OCI-LY3 (cell line): ENCODE measurements at regions not wholly inside any gene's neighbourhood (a gene's known extent, or its start where the extent isn't known, plus 50 kb on each side); places are given as distances from the start of the nearest gene placed in this dataset.

Experiments
- H2AFZ ChIP-seq: fragments of 200-600, 300-600 bp; shearing (Covaris generic); 2 replicates; pipeline ENCODE4 v1.6.0; 2014; ENCODE audit warnings: antibody characterized with exemption, low read depth, low read length
- H3K27ac ChIP-seq: fragments of 200-600, 300-600 bp; sonication (generic); 2 replicates; pipeline ENCODE4 v1.5.1; 2014; ENCODE audit warnings: mild to moderate bottlenecking, low read length, moderate library complexity, mixed read lengths
- H3K27me3 ChIP-seq: fragments of 200-600, 300-600 bp; sonication (generic); 2 replicates; pipeline ENCODE4 v1.6.1; 2014; ENCODE audit warnings: low read depth, low read length, mixed read lengths
- H3K36me3 ChIP-seq: fragments of 200-600, 300-600 bp; sonication (generic); replicated peaks from 2 replicates; pipeline ENCODE3; 2014; ENCODE audit warnings: low read depth, low read length, mixed read lengths
- H3K4me1 ChIP-seq: fragments of 300-600, 200-600 bp; sonication (generic); 2 replicates; pipeline ENCODE4 v1.6.1; 2014; ENCODE audit warnings: low read length, mixed read lengths
- H3K4me2 ChIP-seq: fragments of 200-600, 300-600 bp; sonication (generic); 2 replicates; pipeline ENCODE4 v1.6.1; 2014; ENCODE audit warnings: low read length, mixed read lengths
- H3K4me3 ChIP-seq: fragments of 300-600, 200-600 bp; sonication (generic); 2 replicates; pipeline ENCODE4 v1.5.1; 2014; ENCODE audit warnings: antibody characterized with exemption, mild to moderate bottlenecking, low read length, moderate library complexity
- H3K79me2 ChIP-seq: fragments of 300-600, 200-600 bp; shearing (Covaris generic); 2 replicates; pipeline ENCODE4 v1.6.1; 2014; ENCODE audit warnings: mild to moderate bottlenecking, low read length, mixed read lengths
- H3K9ac ChIP-seq: fragments of 300-600, 200-600 bp; shearing (Covaris generic); 2 replicates; pipeline ENCODE4 v1.6.0; 2014; ENCODE audit warnings: mild to moderate bottlenecking, low read length, moderate library complexity
- H3K9me3 ChIP-seq: fragments of 200-600, 300-600 bp; shearing (Covaris generic); 2 replicates; pipeline ENCODE4 v1.6.1; 2014; ENCODE audit warnings: low read length, mixed read lengths; ENCODE audit not compliant: insufficient read depth
- H4K20me1 ChIP-seq: fragments of 200-600, 300-600 bp; sonication (generic); 2 replicates; pipeline ENCODE4 v1.6.1; 2016; ENCODE audit warnings: low read length, mixed read lengths; ENCODE audit not compliant: insufficient read depth
- EZH2phosphoT487 ChIP-seq: fragments of 200-600 bp; shearing (Covaris generic); IDR thresholded peaks from 2 replicates; pipeline ENCODE4 v1.6.1; 2018; ENCODE audit warnings: antibody characterized with exemption, mixed run types, low read depth
- TF ChIP-seq, protein P1 (sequence below): fragments of 200-600, 300-600 bp; sonication (generic); IDR thresholded peaks from 2 replicates; pipeline ENCODE4 v1.5.1; 2014; ENCODE audit warnings: antibody characterized with exemption, low read length, low read depth

DNA sequence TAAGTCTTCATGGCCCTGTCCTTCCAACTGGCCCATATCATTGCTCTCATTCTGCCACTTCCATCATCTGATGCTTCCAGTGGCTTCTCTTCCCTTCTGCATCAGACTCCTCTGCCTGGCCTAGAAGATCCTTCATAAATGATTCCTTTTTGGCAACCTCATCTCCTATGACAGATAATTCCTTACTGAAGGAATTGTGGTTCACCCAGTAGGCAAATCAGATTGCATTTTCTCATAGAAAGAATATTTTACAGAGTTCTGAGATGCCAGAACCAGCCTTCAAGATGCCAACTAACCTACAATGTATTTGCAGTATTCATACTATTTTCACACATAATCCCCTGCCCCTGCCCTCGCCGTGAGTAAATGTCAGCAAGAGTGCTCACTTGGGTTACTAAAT, 423.0 kb upstream of the TGFBR2 start:
- H3K9me3 ChIP-seq: no peaks in the 10 kb centered on the region
- peaks cover 28% of the 10 kb centered on the region for H3K27me3 ChIP-seq
- H3K27ac ChIP-seq: no peak overlapping the region
- H3K9ac ChIP-seq: no peak overlapping the region
- no peak overlapping the region for H3K4me2 ChIP-seq
- H2AFZ ChIP-seq: no peak overlapping the region
- no peaks in the 10 kb centered on the region for H4K20me1 ChIP-seq
- no peaks in the 10 kb centered on the region for H3K79me2 ChIP-seq
- no peak for TF ChIP-seq EZH2phosphoT487
- TF ChIP-seq, protein P1, sequence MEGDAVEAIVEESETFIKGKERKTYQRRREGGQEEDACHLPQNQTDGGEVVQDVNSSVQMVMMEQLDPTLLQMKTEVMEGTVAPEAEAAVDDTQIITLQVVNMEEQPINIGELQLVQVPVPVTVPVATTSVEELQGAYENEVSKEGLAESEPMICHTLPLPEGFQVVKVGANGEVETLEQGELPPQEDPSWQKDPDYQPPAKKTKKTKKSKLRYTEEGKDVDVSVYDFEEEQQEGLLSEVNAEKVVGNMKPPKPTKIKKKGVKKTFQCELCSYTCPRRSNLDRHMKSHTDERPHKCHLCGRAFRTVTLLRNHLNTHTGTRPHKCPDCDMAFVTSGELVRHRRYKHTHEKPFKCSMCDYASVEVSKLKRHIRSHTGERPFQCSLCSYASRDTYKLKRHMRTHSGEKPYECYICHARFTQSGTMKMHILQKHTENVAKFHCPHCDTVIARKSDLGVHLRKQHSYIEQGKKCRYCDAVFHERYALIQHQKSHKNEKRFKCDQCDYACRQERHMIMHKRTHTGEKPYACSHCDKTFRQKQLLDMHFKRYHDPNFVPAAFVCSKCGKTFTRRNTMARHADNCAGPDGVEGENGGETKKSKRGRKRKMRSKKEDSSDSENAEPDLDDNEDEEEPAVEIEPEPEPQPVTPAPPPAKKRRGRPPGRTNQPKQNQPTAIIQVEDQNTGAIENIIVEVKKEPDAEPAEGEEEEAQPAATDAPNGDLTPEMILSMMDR: no peak
- H3K36me3 ChIP-seq: no peaks in the 10 kb centered on the region
- no peak overlapping the region for H3K4me3 ChIP-seq
- peaks cover 16% of the 10 kb centered on the region for H3K4me1 ChIP-seq

DNA sequence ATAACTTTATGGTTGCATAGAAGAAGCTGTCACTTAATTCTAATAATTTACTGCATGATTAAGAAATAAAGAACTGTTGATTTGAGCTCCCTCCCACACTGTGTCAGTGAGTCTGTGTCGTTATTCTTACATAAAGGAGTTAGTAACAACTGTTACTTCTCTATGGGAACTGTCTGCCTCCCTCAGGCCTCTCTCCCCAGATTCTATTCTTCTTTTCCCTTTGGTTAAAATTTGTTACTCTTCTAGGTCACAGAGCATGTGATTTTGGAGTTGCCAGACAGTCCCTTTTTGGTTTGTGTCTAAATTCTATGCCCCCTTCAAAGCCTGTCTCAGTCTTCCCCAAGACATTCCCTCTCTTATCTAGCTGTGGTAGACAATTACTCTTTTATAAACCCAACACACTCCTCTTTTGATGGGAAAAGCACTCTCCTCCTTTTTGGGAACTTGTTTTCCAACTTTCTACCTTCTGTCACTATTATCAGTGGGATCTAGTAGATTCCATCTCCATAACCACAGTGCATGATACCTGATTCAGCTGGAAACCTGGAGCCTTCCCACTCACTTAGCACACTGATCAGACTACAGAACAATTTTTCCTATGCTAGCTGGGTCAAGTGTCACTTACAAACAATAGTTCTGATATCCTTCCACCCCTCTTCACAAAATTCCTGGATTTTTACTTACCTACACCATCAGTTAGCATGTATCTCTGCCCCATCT, 422.1 kb upstream of the TGFBR2 start:
- TF ChIP-seq, protein P1: no peak
- Histone ChIP-seq H2AFZ (no peak overlapping the region), H3K79me2 (no peaks in the 10 kb centered on the region), H3K9me3 (no peaks in the 10 kb centered on the region), H3K4me3 (no peak overlapping the region), H3K36me3 (no peaks in the 10 kb centered on the region), H3K27ac (no peak overlapping the region), H4K20me1 (no peaks in the 10 kb centered on the region), H3K9ac (no peak overlapping the region), H3K4me1 (peaks cover 16% of the 10 kb centered on the region), H3K27me3 (peaks cover 28% of the 10 kb centered on the region), H3K4me2 (no peak overlapping the region)

DNA sequence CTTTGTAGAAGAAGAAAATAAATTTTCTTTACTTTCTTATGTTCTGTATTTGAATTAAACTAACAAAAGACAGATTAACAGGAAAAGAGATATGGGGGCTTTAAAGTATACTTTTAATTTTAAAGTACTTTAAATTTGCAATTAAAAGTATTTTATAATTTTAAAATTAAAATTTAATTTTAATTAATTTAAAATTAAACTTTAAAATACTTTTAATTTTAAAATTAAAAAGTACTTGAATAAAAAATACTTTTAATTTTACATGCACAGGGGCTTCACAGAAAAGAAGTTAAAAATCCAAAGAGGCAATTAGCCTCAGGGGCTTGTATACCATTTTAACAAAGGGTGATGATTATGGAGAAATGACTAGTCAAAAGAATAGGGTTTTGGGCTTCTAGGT, 420.5 kb upstream of the TGFBR2 start:
- Histone ChIP-seq H2AFZ (no peak overlapping the region), H3K4me3 (no peak overlapping the region), H4K20me1 (no peaks in the 10 kb centered on the region), H3K79me2 (no peaks in the 10 kb centered on the region), H3K4me1 (peaks cover 8% of the 10 kb centered on the region), H3K27me3 (peaks cover 18% of the 10 kb centered on the region), H3K36me3 (no peaks in the 10 kb centered on the region), H3K9me3 (no peaks in the 10 kb centered on the region), H3K27ac (no peak overlapping the region), H3K9ac (no peak overlapping the region), H3K4me2 (no peak overlapping the region)
- TF ChIP-seq, protein P1: no peak
- TF ChIP-seq EZH2phosphoT487: no peak

DNA sequence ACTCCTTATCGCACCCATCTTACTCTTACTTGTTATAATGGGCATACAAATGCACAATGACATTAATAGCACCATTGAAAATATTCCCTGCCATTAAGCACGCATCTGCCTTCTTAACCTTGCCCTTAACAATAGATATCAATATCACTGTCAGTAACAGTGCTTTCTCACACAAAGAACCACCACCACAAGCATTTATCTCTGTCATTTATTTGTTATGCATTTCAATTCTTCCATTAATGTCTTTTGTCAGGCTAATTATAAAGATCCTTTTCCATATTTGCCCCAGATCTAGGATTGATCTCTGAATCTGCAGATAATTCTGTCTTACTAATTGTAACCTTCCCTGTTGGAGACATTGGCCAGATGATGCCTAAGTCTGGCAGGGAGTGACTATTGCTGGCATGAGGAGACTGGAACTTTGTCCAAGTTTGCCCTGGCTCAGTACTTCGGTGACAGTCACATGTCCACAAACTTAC, 419.6 kb upstream of the TGFBR2 start:
- no peaks in the 10 kb centered on the region for H3K4me1 ChIP-seq
- no peak overlapping the region for H3K9ac ChIP-seq
- no peaks in the 10 kb centered on the region for H3K79me2 ChIP-seq
- TF ChIP-seq EZH2phosphoT487: no peak
- TF ChIP-seq, protein P1: no peak
- H4K20me1 ChIP-seq: no peaks in the 10 kb centered on the region
- no peak overlapping the region for H2AFZ ChIP-seq
- no peak overlapping the region for H3K4me2 ChIP-seq
- no peaks in the 10 kb centered on the region for H3K9me3 ChIP-seq
- H3K27ac ChIP-seq: no peak overlapping the region
- H3K27me3 ChIP-seq: peaks cover 15% of the 10 kb centered on the region; the same call in 1 of the 2 replicates
- H3K36me3 ChIP-seq: no peaks in the 10 kb centered on the region
- no peak overlapping the region for H3K4me3 ChIP-seq
